Posterior cingulate gyrus (tissue), 11 donors: ENCODE measurements at regions not wholly inside any gene's neighbourhood (a gene's known extent, or its start where the extent isn't known, plus 50 kb on each side); places are given as distances from the start of the nearest gene placed in this dataset.

Experiments
- DNase-seq, 10 donors: peaks; one replicate each; pipeline versions ENCODE4 v3.0.0 to v3.0.0-alpha.2; 2020 to 2021; ENCODE audit warnings: mixed read lengths in 3 of 10
- intact Hi-C: fragments of 100-400 bp; cut with DNase I; formaldehyde crosslinking; loops from one replicate; pipeline ENCODE4 v1.15.1; 2023

DNA sequence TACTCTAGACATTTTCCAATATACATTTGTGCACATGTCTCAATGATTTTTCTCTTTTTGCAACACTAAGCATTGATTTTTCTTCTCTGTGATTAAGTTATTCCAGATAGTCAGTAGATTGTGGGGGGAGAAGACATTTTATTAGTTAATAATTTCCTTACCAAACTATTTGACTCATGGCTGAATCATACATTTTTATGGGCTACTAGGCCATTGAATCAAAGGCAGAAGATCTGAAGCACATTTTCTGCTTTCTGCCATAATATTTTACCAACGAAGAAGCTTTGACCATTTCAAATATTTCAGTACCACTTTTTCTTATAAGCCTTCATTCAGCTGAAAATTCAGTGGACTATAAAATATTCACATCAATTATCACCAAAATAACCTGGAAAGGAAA is 175.6 kb downstream of the IRX2 start:
- no peak for DNase-seq
- intact Hi-C loops: no loop called here

DNA sequence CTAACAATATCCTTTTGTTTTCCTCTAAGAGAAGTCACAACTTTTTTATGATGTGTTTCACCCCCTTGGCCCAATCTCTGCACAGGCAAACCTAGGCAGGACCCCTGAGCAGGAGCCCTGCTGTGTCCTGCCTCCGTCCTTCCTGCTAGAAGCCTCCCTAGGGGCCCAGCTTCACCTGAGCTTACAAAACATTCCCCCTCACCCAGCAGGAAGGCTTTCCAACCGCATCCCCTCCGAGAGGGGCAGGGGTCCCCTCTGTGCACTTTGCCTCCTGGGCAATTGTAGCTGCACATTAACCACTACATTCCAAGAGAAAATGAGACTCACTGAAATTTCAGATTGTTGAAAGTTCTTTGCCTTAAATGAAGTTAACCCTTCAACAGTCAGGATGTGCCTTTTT is 176.2 kb downstream of the IRX2 start:
- intact Hi-C loops: no loop called here
- peak in 1 of 10 donors; percentile 42 for DNase-seq

DNA sequence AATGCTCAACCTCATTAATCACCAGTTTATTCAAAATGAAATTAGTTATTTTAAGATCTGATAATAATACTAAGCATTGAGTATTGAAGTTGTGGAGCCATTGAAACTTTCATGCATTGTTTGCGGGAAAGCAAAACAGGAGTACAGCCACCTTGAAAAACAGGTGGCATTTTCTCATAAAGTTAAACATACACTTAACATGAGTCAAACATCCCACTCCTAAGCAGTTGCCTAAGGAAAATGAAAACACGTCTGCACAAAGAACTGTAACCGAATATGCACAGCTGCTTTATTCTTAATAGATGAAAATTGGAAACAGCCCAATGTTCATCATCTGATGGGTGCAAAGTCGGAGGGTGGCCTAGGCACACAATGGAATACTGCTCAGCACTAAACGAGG is 177.3 kb downstream of the IRX2 start:
- intact Hi-C loops: no loop called here
- no peak for DNase-seq

DNA sequence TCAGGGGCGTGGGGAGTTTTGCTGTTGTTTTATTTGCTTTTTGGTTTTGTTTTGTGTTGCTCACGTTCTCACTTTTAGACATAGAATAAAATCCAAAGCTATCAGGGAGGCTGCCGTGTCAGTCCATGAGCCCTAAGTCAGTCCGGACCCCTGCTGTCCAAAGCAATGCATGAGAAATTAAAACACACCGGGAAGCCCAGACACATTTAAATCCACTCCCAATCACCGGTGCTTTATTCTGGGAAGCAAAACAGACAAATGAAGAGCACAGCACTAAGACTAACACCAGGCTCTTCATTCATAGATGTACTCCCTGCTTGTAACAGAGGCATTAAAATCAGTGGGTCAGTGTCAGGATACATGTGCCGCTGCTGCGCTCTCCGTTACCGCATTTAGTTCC is 180.9 kb downstream of the IRX2 start:
- DNase-seq: no peak
- intact Hi-C loops: no loop called here

DNA sequence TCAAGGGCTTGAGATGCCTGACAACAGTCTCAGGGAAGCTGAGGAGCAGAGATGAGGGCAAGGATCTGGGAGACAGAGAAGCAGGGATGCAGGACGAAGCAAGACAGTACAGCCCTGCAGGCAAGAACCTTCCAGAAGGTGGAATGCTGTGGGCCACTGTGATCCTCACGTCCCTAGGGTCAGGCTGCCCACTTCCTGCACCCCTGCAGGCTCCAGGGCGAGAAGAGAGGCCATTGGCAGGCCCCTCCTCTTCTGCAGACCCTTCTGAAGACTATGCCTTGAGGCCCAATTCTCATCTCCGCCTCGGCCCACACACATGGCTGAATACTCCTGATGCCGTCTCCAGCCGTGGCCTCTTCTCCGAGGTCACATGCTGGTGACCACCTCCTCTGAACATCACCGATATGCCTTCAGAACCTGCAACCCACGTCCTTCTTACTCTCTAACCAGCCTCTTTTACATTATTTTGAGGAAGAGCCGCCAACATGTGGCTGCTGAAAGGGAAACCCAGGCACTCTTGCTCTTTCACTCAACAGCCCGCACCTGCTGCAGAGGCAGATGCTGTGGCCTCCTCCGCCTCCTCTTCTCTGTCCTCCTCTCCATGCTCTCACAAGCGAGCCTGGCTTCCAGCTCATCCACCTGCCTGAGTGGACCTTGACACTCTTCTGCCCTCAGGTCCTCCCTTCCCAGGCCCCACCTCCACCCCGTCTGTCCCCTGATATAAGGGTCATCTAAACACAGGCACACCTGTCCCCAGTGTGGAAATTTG is 181.5 kb downstream of the IRX2 start:
- intact Hi-C loops: no loop called here
- DNase-seq: peak in 1 of 10 donors; percentile 52

DNA sequence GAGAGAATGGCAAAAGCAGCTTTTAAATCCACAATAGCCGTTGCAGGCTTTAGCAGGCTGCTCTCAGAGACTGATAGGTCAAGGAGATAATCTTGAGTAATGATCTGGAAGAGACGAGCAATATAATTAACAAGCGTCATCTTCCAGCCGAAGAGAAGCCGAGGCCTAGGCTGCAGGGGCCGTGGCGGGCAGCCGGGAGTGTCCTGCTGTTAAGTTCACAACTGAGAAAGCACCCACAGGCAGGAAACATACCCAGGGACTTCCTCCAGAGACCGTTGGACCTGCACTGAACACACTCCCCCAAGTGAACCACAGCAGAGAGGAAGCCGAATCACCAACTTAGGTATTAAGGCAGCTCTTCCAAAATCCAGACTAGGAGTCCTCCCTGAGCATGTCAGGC is 182.3 kb downstream of the IRX2 start:
- intact Hi-C loops: no loop called here

DNA sequence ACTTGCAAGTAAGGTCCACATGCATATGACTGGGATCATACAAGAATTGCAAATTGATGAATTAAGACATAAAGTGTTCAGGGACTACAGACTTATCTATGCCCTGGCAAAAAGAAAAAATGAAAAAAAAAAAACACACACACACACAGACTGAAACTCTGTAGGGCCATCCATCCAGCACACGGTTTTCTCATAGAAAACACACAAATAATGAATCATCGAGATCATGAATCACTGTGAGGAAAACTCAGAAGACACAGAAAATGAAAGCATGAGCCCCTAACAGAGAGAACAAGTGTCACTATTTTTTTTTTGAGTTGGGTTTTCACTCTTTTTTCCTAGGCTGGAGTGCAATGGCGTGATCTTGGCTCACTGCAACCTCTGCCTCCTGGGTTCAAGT is 185.2 kb downstream of the IRX2 start:
- intact Hi-C loops: no loop called here
- DNase-seq: no peak

More for the DNA sequence above, 182.3 kb downstream of the IRX2 start:
- no peak for DNase-seq

DNA sequence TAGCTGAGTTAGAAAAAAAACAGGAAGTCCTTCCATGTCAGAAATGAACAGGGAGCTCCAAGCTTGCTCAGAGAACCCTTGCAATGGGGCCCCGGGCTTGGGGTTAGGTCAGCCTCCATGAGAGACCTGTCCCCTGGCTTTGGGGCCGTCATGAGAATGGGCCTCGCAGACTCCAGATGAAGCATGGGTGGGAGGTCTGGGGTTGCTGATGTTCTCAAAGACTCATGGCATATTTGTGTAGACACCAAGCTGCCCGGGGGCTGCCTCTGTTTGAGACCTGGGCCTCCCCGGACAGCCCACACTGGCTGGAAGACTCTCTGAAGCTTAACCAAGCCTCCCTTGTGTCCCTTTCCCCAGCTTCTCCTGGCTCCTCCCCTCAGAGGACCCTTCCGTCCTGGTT is 186.3 kb downstream of the IRX2 start:
- intact Hi-C loops: no loop called here
- DNase-seq: no peak

DNA sequence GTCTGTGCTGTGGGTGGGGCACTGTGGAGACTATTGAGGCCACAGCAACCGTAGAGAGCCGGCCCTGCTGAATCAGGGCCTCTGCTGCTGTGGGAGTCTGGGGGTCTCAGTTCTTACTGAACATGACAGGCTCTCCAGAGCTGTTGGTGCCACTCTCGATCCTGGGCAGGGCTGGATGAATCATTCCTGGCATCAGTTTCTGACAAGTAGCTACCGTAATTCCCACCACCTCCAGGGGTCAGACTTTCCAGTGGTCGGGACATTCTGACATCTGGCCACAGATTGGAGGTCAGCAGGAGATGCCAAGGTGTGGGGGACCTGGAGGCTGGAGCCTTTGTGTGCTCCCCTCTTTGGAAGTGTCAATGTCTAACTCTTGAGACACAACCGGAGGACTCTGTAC is 188.4 kb downstream of the IRX2 start:
- DNase-seq: no peak
- intact Hi-C loops: no loop called here

DNA sequence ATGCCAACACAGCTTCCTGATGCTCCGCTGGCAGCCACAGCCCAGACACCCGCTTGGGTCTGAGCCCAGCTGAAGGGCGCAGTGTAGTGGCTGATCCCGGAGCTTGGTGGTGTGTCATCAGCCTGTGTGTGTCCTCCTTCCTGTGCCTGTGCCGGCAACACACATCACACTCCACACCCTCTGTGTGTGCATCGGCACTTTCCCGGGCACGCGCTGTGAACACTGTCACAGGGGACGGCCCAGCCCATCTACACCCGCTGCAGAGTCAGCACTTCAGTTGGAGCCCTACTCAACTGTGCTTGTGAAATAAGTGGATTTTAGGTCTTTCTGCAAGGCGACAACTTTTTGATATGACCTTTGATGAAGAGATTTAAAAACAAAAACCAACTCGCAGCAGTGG is 189.4 kb downstream of the IRX2 start:
- intact Hi-C loops: no loop called here

DNA sequence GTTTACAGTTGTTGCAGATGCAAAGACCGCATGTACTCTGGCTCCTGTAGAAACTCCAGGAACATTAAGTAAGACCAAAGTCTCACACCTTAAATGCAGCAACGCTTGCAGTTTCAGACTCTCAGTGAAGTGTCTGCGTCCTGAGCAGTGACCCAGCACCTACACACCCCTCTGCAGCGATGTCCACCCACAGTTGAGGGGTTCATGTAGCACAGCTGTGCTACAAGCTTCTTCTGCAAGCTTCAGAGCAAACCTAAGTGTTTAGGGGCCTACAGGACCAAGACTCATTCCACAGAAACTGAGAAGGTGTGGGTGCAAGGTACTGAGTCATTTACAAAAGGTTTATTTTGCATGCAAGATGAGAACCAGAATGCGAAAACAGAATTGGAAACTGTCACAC is 191.0 kb downstream of the IRX2 start:
- DNase-seq: no peak
- intact Hi-C loops: no loop called here

More for the DNA sequence above, 189.4 kb downstream of the IRX2 start:
- peak in 1 of 10 donors; percentile 67 for DNase-seq

DNA sequence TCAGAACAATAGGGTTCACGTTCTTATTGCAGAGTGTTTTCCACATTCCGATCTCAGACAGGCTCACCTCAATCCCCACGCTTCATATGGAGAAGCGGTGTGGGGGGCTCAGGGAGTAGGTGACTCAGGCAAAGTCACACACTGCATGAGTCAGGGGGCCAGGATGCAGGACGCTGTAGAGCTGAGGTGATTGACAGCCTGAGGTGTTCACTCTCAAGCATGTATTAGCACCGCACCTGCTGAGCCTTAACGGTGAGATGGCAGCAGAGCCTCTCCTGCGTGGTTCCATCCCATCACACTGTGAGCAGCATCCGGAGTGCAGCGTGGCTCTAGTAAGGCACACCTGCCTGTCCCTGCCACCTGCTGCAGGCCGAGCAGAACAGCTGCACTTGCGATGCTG is 194.0 kb downstream of the IRX2 start:
- intact Hi-C loops: no loop called here
- DNase-seq: no peak

DNA sequence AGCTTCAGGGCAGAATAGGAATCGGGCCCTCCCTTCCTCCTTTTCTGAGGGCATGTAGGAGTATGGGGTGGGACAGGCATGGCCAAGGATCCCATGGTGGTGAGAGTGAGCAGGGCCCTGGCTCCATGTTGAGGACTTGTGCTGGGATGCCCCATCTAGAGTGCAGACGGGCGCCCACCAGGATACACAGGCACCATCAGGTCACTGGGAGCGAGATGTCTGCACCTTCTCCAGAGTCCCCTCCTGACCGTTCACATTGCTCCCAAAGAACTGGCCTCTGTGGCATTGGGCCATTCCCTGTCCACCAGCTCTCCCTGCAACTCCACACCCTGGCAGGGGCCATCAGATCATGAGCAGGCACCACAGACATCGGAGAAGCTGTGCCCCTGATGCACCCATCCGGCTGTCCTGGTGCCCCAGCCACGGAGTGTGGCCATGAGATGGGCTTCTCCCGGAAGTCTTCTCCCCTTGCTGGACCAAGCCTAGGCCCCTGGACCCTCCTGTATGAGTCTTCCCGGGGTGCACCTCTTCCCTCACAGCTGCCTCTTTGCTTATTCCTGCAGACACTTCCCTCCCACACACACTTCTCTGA is 195.0 kb downstream of the IRX2 start:
- DNase-seq: peak in 1 of 10 donors; percentile 71
- intact Hi-C loops: no loop called here

DNA sequence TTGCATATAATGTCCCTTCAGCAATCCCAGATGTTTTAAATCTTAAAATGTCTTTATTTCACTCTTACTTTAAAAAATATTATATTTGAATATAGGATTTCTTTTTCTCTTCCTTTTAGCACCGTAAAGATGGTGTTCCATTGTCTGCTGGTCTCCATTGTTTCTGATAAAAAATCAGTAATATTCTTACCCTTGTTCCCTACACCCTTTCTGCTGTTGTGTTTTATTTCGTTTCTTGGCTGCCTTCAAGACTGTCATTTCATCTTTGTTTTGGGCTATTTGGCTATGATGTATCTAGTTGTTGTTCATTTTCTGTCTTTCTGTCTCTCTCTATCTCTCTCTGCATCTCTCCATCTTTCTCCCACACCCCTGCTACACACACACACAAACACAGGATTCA is 197.9 kb downstream of the IRX2 start:
- no peak for DNase-seq
- intact Hi-C loops: no loop called here

DNA sequence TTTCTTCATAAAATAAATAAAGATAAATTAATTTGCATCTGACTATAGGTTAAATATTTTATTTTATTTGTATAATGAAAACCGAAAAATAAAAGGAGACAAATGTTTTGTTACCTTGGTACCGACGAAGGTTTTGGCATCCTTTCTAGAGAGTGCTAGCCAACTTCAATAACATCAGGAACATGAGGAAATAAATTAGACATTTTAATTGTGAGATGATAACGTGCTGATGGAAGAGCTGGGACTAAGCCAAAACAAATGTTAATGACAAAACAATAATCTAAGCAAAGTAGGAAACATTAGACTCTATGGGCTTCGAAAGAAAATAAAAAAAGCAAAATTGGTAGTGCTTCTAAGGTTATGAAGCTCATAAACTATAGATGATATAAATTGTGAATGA is 201.0 kb downstream of the IRX2 start:
- intact Hi-C loops: no loop called here
- no peak for DNase-seq

DNA sequence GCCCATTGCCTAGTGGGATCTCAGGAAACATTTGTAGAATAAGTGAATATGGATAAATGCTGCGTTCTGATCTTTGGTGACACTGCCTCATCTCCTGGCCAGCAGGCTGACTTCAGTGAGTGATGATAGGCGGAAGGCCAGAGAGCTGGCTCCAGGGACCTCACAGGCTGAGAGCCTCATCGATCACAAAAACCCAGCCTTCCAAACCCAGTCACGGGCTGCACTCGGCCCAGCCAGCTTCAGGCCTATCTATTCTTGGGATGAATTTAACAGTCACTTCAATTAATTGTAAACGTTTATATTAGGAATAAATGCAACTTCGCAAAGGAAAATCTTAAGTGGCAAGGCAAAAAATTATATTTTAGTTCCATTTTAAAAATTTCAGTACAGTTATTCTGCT is 201.6 kb downstream of the IRX2 start:
- intact Hi-C loops: no loop called here
- DNase-seq: peak in 1 of 10 donors; percentile 71

DNA sequence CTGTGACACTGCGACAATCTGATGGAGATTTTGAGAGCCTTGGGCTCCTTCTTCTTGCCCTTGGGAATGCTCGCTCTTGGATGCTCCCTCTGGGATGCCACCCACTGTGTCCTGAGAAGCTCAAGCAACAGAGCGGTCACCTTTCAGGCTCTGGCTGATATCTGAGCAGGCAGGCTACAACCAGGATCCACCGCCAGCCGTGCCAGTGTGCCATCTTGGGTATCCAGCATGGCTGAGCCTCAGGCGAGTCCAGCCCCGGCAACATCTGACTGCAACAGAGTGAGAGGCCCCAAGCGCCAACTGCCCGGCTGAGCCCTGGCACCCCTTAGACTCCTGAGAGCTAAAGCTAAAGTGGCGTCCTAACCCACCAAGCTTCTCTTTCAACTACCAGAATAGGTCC is 202.1 kb downstream of the IRX2 start:
- DNase-seq: peak in 1 of 10 donors; percentile 83
- intact Hi-C loops: no loop called here

DNA sequence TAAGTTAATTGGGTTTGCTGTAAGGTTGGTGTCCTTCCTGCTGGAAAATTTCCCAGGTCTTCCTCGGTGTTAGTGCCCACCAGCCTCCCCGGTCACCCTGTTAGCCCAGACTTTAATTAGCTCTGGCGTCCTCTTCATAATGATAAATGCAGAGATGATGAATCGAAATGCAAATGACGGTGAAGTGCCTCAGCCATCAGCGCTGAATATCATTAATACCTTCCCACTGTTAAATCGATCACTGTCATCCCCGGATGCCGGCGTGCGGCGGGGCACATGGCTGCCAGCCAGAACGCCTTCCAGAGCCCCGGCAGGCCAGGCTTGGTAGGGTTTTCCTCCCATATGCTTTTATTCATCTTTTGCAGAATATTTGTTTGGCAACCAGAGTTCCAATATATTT is 204.5 kb downstream of the IRX2 start:
- no peak for DNase-seq
- intact Hi-C loops: no loop called here

DNA sequence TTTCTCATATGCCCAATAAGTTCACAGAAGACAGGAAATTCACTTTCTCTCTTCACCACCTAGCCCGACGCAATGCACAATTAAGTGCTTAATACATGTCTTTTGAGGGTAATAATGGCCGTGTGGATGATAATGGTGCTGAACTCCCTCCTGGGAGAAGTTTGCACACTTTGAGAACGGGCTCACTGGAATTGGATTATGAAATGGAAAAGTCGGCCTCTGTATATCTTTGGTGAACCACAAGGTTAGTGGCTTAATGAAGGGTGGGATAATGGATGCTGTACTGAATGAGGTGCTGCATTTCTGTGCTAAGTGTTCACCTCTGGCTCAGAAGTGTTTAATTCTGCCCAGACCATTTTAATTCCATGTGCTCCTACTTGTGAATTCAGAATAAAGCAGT is 207.5 kb downstream of the IRX2 start:
- intact Hi-C loops: no loop called here
- DNase-seq: no peak

DNA sequence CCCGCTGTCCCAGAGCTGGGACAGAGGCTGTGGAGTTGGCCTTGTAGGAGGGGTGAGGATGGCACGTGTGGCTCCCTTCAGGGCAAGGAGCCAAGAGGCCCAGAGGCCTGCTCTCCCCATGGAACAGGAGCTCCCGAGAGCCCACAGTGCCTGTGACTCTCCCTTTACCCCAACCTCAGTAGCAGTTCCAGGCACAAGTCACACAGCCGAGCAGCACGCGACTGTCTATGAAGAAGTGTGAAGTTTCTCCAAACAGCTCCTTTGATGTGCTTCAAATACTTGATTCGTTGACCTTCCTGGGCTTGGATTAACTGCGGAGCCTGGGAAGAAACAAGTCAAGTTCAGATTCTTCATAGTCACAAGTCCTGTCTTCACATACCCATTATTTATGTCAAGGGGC is 208.7 kb downstream of the IRX2 start:
- intact Hi-C loops: no loop called here
- DNase-seq: no peak

DNA sequence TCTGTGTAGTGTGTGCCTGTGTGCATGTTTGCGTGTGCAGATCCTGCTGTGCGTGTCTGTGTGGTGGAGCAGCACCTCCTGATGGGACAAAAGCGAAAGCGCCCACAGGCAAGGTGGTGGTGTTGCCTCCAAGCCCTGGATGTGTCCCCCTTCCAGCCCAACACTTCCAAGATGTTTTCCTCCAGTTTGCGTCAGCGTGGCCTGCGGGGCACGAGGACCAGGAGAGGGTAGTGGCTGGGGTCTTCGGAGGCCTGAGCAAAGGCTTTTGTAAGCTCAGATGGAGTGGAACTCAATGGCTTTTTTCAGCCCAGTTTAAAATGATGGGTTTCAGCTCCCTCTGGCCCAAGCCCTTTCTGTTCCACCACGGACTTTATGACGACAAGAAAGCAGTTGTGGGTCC is 209.5 kb downstream of the IRX2 start:
- intact Hi-C loops: no loop called here
- DNase-seq: peak in 1 of 10 donors; percentile 64

DNA sequence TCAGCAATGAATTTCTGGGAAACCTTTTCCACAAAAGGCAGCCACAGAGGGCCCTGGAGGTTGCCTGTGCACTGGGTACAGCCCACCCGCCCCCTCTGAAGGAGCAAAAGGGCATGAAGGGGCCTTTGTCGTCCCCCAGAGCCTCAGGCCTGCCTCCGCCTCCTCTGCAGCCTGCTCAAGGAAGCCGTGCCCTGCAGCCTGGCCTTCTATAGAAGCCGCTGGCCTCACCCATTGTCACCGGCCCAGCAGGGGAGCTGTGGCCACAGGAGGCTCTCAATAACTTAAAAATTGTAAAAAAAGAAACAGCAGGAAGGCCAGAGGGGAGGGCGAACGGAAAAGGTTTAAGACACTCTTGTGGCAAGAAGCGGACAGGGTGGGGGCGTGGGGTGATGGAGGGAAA is 213.3 kb downstream of the IRX2 start:
- intact Hi-C loops: no loop called here
- peak in 1 of 10 donors; percentile 66 for DNase-seq
